HG02759 (cell line): ENCODE measurements at regions not wholly inside any gene's neighbourhood (a gene's known extent, or its start where the extent isn't known, plus 50 kb on each side); places are given as distances from the start of the nearest gene placed in this dataset.

Source experiments
- ATAC-seq: cut with Tn5 transposase; IDR thresholded peaks from one replicate; pipeline ENCODE4 v1.9.1; 2021; ENCODE audit warnings: mild to moderate bottlenecking, moderate library complexity; ENCODE audit not compliant: unreplicated experiment

DNA sequence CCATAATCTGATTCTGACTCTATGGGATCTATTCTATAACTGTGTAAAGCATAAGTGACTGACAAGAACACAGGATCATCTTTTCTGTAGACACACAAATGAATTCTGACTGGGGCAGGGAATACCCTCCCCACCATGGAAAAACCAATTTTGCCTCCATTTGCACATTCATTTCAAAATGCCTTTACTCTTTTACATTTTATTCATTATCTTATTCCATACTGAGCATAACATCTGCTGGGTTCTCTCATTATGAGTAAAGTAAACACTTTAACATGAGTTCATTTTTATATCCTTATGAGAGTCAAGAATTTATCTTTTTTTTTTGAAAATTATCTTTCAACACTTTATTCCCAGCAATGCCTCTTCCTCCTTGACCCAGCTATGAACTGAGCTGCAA lies 163.5 kb downstream of the RNF152 start:
- no peak for ATAC-seq

DNA sequence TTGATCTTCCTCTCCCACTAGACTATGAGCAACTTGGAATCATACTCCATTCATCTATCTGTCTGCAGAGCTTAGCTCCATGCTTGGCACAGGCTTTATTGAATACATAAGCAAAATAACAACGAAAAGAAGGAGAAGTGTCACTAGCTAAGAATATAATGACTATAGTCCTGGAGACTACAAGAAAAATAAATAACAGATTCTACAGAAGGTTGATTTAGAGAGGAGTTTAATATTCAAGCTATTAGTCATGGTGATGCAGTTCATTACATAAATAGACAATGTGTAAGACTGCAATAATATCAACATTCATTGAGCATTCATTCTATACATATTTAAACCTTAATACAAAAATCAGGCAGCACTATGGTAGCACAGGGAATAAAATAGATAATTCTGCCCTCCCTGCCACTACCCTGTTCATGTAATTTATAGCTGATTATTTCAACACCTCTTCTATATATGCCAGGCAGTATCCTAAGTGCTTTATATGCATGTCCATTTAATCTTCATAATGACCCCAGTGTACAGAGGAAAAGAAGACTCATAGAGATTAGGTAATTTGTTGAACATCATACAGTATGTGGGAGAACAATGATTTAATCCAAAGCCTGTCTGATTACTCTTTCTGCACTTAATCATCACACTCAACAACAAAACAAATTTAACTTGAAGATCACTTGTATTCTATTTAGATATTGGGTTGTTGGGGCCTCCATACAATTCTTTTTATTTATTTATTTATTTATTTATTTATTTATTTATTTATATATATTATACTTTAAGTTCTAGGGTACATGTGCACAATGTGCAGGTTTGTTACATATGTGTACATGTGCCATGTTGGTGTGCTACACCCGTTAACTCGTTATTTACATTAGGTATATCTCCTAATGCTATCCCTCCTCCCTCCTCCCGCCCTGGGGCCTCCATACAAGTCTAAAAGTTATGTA lies 165.3 kb downstream of the RNF152 start:
- no peak for ATAC-seq

DNA sequence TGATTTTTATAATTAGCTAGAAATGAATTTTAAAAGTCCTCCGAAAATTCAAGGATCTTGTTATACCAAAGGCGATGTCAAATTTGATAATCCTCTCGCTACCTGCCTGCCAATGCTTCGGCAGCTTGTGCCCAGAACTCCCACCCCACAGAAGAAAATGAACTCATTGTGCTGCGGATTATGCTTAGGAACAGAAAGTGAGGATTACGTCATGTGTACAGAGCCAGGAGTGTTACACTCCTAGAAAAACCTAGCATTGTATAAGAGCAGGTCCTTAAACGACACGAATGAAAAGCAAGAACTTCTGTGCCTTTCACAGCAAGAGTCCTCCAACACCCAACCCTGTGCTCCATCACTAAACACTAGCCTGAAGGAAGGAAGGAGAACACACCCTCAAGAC lies 168.3 kb downstream of the RNF152 start:
- no peak for ATAC-seq

DNA sequence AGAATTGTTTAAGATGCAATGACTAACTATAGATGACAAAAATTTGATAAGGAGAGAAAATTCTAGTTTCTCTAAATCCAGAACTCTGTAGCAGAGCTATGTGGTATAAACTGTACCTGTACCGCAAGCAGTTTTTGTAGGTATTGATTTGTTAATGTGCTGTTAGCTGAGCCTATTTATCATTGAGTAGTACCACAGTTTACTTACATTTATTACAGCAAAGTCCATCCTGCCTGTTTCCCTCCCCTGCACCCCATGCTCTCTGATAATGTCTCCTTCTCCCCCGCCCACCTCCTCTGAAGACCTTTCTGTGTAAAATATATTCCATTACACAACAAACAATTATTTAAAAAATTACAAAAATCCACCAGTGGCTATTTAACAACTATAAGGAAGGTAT lies 170.6 kb downstream of the RNF152 start:
- no peak for ATAC-seq

DNA sequence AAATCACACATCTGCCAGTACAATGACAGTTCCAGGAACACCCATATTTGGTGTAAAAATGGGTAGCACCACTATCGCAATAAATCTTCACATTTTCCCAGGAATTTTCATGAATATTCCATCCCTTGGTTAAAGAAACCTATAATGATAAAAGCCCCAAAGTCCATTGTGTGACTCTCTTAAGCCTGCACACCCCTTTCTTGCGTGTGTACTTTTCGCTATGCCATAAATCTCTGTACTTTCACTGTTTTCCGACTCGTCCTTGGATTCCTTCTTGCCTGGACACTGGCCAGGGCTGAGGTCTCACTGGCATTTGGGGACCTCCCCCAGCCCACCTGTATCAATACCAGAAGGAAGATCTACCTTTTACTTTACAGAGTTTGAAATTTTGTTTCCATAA lies 172.3 kb downstream of the RNF152 start:
- ATAC-seq: no peak

DNA sequence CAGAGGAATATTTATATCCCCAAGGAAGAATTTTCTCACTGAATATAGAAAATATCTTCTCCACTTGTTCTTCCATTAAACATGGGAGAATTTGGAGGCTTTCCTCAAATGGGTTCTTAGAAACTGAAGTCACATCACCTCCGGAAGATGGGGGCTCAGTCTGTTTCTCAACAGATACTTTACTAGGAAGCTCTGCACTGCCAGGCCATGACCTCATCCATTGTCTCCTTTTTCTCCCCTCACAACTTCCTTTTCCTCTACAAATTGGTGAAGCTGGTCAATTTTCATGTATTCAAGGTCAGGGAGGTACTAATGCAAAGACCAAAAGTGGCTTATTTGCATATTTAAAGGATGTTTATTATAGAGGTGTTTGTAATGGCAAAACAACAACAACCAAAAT lies 173.1 kb downstream of the RNF152 start:
- ATAC-seq: no peak

DNA sequence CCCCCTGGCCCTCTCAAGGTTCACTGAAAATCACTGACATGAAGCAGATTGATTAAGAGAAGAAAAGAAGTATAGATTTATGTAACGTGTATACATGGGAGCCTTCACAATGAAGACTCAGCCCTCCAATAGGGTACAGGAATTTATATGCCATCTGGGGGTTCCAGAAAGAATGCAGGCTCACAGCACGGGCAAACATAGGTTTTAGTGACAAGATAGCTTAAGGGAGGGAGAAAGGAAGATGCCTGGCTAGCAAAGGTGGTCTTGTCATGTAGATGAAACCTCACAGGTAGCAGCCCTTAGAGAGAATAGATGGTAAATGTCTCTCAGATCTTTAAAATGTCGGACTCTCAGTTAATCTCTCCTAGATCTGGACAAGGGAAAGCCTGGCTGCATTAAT lies 173.9 kb downstream of the RNF152 start:
- no peak for ATAC-seq

DNA sequence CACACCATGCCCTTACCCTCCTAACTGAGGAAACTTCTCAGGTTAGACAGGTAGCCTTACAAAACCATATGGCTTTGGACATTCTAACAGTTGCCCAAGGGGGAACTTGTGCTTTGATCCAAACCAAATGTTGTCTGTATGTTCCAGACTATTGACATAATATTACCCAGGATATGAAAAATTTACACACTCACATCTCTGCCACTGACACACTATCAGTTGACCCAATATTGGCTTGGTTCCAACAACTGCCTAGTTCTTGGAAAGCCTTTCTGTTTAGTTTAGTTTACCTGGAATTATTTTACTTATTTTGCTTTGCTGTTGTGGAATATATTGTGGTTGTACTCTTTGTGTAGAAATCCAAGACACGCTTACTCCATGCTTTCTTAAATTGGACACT lies 178.4 kb downstream of the RNF152 start:
- no peak for ATAC-seq

DNA sequence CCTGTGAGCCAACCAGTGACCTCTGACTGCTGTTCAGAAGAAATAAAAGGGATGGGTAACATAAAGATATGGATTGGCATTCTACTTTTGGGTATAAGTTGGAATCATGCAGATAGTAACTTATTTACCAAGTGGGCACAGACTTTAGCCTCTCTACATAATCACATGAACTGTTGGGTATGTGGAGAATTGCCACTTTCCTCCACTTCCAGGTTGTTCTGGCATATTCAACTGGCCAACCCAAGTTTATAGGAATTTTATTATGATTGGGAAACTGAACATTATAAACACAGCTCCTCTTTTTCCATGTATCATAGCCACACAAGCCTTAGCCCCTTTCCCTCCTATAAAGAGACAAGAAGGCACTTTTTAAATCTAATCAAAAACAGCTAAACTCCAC lies 179.3 kb downstream of the RNF152 start:
- no peak for ATAC-seq

DNA sequence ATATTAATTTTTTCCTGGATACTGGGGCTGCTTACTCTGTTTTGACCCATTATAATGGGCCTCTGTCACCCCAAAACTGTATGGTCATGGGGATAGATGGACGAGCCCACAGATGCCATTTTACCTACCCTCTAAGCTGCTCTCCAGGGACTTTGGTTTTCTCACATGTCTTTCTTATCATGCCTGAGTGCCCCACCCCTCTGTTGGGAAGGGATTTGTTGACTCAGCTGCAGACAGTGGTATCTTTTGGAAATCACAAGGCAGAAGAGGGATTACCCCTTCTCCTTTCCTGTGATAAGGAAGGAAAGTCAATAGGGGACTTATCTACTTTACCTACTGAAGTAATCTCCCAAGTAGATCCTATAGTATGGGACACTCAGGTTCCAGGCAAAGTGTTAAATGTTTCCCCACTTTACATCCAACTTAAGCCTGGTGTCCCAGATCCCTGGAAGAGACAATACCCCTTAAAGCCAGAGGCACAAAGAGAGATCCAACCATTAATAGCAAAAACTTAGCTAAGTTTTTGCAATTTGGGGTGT lies 182.7 kb downstream of the RNF152 start:
- no peak for ATAC-seq

DNA sequence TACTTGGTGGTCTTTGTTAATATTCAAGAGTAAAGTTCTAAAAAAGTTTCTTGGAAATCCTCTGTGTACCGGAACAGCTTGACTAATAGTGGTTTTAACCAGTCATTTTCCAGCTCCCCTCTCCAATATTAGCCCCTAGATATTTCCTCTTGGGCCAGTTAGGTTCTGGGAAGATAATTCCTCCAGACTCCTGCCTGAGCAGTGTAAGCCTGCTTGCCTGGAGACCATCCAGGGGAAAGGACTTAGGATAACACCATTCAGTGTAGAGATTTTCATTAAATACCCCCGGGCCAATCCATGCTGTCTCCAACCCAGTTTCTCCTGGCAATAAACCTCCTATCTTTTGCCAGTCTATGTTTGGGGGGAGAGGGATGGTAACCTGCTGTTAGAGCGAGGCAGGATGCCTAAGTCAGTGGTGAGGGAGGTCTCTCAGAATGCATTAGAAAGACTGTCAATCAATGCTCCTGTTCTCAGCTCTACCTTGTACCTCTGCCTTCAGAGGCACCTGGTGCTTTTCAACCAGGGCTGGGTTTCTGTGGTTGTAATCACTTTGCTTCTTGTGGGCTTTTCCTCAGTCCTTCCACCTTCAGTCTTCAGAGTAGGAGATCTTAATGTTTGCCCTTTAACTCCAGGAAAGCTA lies 186.4 kb downstream of the RNF152 start:
- no peak for ATAC-seq

DNA sequence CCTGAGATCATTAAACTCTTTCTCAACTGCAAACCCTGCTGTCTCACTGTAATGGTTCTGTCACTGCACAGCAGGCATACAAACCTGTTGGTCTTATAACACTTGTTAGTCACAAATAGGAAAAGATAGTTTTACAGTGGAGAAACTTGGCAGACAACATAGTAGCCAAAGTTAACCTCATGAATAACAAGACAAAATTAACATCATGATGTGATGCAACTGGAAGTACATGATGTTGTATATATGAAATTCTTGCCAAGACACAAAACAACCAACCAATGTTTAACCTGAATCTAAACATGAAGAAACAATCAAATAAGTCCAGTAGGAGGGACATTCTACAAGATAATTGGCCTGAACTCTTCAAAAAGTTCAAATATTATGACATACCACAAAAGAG lies 189.3 kb downstream of the RNF152 start:
- ATAC-seq: no peak

DNA sequence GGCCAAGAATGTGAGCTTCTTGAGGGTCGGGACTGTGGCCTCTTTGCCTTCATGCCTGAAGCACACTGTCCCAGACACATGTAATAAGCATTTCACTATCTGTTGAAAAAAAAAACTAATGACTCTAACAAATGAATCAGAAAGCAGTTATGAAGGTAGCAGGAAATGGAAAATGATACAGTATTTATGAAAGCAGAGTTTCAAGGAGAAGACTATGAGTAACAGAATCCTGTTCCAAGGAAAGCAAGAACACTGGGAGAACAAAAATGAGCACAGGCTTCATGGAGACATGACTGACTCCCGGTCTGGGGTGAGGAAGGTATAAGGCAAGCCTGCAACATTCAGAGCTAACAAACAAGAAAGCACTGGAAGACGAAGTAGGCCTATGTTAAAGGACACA lies 190.8 kb downstream of the RNF152 start:
- ATAC-seq: no peak

DNA sequence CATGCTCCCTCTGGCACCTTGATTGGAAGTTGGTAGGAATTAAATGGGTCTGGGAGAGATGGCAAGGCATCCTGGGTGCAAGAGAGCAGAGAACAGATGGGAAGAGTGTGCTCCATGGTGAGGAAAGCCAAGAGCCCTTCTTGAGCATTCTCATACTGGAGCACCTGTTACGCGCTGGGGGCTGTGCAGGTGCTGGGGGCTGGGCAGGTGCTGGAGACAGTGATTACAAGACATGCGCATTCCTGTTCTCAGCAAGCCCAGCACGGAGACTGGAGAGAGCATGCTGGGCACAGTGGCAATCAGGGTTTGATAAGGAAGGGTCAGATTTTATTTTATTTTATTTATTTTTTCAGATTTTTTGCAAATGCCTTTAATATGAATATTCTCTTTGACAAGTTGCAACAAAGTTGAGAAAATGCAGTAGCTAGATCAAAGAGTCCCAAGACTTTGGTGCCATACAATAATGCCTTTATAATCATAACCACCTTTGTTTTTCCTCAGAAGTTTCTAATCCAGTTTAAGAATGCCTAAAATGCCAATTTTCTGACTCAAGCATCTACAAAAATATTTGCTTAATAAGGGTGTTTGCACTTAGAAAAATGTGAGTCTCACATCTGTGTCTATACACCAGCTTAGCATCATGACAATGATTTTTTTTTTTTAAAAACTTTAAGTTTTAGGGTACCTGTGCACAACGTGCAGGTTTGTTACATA lies 193.3 kb downstream of the RNF152 start:
- ATAC-seq: no peak

DNA sequence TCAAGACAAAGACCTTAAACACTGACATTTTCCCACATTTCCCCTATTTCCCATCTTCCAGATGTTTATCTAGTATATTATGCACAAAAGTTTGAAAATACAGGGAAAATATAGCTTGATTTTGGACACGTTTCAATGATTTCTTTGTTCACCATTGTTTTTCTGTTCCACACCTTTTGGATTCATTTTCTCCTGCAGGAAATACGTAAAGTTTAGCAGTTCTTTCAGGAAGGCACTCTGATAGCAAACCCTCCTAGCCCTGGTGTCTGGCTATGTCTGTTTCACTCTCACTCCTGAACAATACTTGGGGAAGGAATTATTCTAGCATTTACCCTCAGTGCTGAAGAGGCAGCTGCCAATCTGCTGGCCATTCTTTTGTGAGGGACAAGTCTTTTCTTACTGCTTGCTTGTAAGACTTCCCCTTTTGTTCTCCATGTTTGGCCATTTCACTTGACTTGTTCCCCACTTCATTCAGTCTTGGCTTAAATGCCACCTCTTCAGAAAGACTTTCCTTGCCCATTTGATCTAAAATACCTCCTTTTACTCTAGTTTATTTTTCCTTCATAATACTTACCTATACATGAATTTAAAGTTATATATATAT lies 195.4 kb downstream of the RNF152 start:
- ATAC-seq: no peak

DNA sequence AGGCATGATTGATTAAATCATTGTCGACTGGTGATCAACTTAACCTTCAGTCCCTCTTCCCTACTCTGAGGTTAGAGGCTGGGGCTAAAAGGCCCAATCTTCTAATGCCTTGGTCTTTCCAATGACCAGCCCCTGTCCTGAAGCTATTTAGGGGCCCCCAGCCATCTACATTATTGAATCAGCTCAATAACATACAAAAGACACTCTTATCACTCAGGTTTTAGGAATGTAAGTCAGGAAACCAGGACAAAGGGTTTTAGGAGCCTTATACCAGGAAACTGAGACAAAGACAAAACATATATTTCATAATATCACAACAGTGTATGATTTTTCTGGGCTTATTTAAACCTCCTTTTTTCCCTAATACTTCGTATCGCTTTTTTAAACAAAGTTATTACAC lies 198.6 kb downstream of the RNF152 start:
- ATAC-seq: no peak

DNA sequence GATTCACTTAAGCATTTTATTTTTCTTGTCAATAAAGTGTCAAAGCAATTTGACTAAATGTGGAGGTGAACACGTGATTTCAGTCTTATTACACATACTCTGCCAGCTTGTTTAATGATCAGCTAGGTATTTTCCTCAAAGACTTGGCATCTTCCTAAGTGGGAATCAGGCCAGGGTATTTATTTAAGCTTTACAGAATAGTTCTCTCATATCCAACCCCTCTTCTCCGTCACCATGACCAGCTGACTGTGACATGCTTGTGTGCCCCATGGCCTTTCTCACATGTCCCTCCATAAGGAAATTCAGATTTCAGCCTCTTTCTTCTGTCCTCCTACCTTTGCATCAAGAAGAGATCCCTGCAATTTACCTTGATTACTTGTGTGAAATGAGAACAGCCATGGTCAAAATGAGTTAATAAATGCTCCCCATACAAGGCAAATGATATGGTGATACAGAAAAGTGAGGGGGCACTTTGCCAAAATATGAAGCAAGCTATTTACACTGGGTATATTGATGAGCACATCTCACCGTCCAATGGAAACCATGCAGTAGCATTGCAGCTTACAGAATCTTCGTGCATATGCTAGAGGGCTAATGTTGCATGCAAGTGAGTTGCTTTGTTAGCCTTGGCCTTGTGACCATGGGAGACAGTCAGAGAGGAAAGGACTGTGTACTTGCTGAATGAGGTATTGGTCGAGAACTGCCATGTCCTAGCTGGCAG lies 202.2 kb downstream of the RNF152 start:
- no peak for ATAC-seq

DNA sequence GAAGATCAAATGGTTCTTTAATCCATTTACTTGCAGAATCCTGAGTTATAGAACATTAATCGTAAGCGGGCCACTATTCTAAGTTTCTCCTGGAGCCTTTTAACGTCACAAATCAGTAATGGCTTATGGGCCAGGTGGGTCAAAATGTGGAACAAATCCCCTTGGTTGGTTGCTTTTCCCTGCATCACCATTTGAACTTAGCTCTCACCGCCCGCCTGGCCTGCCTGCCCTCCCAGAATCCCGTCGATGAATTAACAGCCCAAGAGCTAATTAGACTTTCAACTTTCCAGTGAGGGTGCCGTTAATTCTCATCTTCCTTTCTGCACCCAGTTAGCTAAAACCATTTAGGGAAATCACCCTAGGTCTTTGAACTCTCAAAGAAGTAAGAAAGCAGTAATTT lies 205.5 kb downstream of the RNF152 start:
- ATAC-seq: no peak

DNA sequence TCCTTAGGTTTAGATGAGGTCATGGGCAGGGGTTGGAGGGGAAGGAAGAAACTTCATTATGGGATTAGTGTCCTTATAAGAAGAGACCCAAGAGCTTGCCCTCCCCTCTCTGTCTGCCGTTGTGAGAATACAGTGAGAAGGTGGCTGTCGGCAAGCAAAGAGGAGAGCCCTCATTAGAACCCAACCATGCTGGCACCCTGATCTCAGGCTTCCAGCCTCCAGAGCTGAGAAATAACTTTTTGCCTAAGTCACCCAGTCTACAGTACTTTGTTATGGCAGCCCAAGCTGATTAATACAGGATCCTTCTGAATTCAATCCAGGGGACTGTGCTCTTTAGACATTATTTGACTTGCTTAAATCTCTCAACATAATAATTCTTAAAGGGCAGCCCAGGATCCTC lies 209.0 kb downstream of the RNF152 start:
- no peak for ATAC-seq

DNA sequence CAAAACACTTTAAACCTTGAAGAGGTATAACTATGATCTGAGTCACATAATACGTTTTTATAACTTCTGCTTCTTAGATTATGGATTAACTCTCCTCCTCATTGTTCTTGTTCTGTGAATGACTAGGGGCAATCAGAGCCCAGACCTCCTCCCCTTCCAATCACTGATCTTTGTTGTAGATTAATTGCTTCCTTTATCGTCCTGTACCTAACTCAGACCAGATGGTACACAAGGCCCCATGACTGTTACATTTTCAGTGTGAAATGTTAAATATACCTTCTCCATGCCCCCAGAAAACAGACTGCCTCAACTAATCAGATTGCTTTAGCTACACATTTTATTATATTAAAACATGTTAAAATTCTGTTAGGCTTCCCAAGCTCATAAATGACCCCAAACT lies 211.7 kb downstream of the RNF152 start:
- no peak for ATAC-seq

DNA sequence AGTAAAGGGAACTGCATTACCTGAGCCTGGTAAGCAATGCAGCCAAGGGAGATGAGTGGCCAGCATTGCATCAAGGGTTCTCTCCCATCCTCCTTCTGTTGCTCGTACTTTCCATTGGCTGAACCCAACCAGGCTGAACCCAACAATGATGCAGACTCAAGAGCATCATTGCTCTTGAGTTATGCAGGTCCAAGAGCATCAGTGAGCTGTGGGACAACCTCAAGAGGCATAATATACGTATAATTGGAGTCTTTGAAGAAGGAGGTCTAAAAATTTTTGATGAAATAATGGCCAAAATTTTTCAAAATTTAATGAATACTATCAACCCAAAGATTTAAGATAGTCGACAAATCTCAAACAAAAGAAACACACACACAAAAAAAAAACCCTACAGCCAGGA lies 213.0 kb downstream of the RNF152 start:
- ATAC-seq: no peak
